Fibroblast of skin of right quadriceps (primary cell): ENCODE measurements at regions not wholly inside any gene's neighbourhood (a gene's known extent, or its start where the extent isn't known, plus 50 kb on each side); places are given as distances from the start of the nearest gene placed in this dataset.

Experiments
- DNase-seq: peaks from one replicate; pipeline ENCODE4 v3.0.0-alpha.2; 2013

- DNase-seq, result no peak
Measured at GRCh38 chr13:33891196-33891742, 73.3 kb downstream of the RFC3 start.

GRCh38 chr13:33893559-33893958 is 75.6 kb downstream of the RFC3 start:
- DNase-seq, result no peak

- DNase-seq, result no peak
Measured at GRCh38 chr13:33904431-33904830, 86.5 kb downstream of the RFC3 start.

GRCh38 chr13:33908116-33908515 is 90.2 kb downstream of the RFC3 start:
- DNase-seq, result no peak

- DNase-seq, result no peak
Measured at GRCh38 chr13:33910255-33910654, 92.3 kb downstream of the RFC3 start.

GRCh38 chr13:33911521-33911920 is 93.6 kb downstream of the RFC3 start:
- no peak for DNase-seq

- DNase-seq, result no peak
Measured at GRCh38 chr13:33913829-33914228, 95.9 kb downstream of the RFC3 start.

GRCh38 chr13:33917190-33917589 is 99.2 kb downstream of the RFC3 start:
- no peak for DNase-seq

GRCh38 chr13:33918199-33918932 is 100.4 kb downstream of the RFC3 start:
- DNase-seq, result peak; percentile 86

GRCh38 chr13:33919120-33919519 is 101.2 kb downstream of the RFC3 start:
- no peak for DNase-seq

GRCh38 chr13:33925563-33925962 is 107.6 kb downstream of the RFC3 start:
- no peak for DNase-seq

- peak; percentile 63 for DNase-seq
Measured at GRCh38 chr13:33927315-33927714, 109.4 kb downstream of the RFC3 start.

GRCh38 chr13:33931397-33932311 is 113.7 kb downstream of the RFC3 start:
- DNase-seq, result peak; percentile 65

- no peak for DNase-seq
Measured at GRCh38 chr13:33932769-33933406, 114.9 kb downstream of the RFC3 start.

- DNase-seq, result no peak
Measured at GRCh38 chr13:33933810-33934209, 115.9 kb downstream of the RFC3 start.

GRCh38 chr13:33934343-33934742 is 116.4 kb downstream of the RFC3 start:
- no peak for DNase-seq

GRCh38 chr13:33934951-33935371 is 117.0 kb downstream of the RFC3 start:
- DNase-seq, result no peak

- DNase-seq, result no peak
Measured at GRCh38 chr13:33935969-33936368, 118.0 kb downstream of the RFC3 start.

- no peak for DNase-seq
Measured at GRCh38 chr13:33937373-33938098, 119.6 kb downstream of the RFC3 start.

- DNase-seq, result peak; percentile 17
Measured at GRCh38 chr13:33940256-33940655, 122.3 kb downstream of the RFC3 start.

GRCh38 chr13:33940898-33941297 is 122.9 kb downstream of the RFC3 start:
- peak; percentile 13 for DNase-seq

GRCh38 chr13:33945477-33945876 is 127.5 kb downstream of the RFC3 start:
- no peak for DNase-seq

GRCh38 chr13:33953203-33953602 is 135.3 kb downstream of the RFC3 start:
- DNase-seq, result peak; percentile 66
